Hematopoietic multipotent progenitor cell treated with erythropoietin and hydrocortisone succinate and interleukin-3 and kit ligand, for 8 days (in vitro differentiated cells): ENCODE measurements at regions not wholly inside any gene's neighbourhood (a gene's known extent, or its start where the extent isn't known, plus 50 kb on each side); places are given as distances from the start of the nearest gene placed in this dataset.
"Not testable (repeated sequence)": the region's sequence is repeated elsewhere in the genome, so short reads cannot be mapped to it uniquely, and the experiment has no call there.

ENCODE experiments used
- DNase-seq: peaks from one replicate; pipeline ENCODE4 v3.0.0-alpha.2; 2015

DNA sequence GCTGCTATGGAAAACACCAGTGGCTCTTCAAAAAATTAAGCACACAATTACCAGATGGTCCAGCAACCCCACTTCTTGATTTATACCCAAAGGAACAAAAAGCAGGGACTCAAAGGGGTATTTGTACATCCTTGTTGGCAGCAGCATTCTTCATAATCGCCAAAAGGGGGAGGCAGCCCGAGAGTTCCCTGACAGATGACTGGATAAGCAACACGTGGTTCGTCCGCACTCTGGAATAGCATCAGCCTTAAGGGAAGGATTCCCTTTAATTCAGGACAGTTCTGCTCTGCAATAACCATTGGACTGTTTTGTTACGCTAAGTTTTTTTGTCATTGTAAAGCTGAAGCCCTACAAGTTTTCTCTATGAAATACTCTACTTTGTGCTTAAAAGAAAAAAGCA lies 76.7 kb upstream of the TWIST2 start:
- no peak for DNase-seq

DNA sequence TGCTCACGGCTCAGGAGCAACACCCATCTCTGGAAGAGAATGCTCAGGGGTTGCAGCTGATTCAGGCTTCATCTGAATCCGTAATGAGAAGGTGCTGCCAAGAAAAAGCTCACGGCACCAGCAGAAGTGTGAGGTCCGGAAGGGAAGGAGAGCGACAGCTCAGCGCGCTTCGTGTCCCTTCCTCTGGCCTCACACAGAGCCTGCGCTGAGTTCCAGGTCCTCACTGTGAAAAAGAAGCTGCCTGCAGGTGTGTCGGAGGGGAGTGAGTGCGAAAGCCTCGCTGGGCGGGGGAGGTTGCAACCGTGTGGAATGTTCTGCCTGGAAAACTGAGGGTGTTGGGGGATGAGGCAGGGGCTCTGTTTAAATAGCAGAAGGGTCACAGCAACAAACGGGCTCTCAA lies 76.2 kb upstream of the TWIST2 start:
- no peak for DNase-seq

DNA sequence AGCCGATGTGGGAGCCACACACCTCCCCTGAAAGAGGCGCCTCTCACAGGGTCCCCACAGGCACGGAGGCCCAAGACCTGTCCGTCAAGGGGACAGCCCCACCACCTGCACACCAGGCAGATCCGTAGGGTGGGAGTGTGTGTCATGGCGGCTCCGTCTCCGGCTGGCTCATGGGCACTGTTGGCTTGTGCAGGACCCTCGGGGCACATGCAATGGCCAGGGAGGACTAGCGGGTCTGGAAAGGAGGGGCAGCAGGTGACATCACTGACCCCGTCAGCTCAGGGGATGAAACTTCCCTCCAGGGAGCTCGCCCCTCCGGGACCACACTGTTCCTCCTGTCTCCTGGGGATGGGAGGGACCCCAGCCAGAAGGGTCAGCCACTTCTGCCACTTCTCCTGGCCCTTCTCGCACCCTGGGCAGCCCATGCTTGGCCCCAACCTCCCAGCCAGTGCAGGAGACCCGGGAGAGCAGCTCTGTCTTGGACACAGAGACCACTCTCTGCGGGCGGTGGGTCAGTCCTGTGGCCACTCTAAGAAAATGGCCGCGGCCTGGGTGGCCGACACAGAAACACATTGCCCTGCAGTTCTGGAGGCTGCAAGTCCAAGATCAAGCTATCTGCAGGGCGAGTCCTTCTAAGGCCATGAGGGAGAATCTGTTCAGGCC lies 75.1 kb upstream of the TWIST2 start:
- no peak for DNase-seq

DNA sequence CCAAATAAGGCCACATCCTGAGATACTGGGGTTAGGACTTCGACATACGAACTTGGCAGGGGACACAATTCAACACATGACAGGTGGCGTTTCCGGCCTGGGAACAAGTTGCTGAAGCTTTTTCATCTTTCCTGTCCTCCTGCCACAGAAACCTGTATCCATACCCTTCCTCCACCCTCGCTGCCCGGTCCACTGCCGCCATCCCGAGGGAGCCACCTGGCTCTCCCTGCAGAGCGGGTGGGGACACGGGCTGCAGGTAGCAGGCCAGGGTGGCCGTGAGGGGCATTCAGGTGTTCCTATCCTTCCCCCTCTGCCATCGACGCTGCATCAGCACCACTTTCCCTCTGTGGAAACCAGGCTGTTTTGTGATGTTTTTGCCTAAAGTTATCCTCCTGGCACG lies 74.4 kb upstream of the TWIST2 start:
- no peak for DNase-seq

DNA sequence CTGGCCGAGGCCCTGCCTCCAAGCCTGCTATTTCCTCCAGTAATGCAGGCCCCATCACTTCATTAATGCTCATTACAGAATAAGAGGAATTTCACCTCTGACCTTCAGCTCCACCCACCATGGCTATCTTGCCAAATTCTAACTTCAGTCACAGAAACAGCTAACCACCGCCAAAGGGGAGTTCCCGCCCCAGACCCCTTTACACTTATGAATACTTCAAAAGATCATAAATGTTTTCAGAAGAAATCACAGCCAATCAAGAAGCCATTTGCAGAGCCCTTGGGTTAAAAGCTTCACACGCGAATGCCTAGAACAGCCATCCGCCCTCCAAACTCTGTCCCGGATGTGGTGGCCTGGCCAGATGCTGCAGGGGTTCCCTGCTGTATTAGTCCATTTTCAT lies 73.8 kb upstream of the TWIST2 start:
- no peak for DNase-seq

DNA sequence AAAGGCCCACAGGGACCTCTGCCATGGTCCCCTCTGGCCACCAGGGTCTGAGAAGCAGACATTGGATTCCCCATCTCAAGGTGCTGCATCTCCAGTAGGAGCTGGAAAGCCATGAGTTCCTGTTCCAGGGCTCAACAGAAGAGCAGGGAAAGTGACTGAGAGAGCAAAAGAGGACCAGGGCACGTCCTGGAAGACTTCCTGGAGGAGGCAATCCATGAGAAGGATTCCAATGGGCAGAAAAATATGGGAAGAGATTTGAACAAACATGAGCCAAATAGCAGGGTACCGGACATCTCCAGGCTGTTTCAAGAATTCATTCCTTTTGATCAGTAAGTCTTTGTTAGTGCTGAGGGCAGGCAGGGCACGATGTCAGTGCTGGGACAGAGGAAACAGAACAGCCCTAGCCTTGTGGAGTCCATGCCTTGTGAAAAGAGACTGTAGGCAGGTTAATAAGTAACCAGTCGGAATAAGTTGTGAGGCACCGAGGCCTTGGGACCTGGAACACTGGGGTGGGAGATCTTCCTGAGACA lies 72.8 kb upstream of the TWIST2 start:
- DNase-seq, result no peak

DNA sequence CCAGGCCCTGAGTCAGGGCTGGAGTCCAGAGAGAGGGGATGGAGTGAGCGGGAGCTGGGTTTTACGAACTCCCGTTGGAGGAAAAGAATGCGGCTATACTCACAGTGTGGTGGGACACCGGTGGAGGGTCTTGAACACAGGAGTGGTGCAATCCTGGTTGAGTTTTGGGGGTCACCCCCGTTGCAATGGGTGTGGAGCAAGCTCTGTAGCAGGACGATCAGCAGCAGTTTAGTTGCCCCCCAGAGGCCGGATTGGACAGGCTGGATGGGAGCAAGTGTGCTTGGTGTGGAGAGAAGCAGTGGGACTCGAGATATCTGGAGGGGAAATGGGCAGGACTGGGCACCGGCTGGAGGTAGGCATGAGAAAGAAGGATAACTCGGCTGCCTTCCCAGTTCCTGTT lies 72.3 kb upstream of the TWIST2 start:
- DNase-seq, result no peak

DNA sequence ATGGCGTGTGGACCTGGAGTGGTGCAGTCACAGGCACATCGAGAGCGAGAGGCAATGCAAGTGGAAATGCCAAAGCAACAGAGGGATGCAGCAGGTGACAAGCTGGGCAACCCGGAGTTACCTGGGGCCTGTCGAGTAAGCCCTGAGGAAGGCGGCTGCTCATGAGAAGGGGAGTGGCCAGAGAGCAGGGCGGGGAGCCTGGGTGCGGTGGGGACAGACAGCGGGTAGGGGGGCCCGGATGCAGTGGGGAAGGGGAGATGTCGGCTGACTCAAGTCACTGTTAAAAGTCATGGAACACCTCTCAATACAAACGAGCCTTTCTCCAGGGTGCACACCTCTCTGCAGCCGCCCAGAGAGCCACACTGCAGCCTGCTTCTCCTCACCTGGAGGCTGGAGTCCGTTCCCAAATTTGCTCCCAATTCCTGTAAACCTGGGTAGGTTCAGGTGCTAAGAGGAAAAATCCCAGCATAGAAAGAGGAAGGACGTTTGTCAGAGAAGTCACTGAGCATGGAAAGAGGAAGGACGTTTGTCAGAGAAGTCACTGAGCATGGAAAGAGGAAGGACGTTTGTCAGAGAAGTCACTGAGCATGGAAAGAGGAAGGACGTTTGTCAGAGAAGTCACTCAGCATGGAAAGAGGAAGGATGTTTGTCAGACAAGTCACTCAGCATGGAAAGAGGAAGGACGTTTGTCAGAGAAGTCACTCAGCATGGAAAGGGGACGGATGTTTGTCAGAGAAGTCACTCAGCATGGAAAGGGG lies 71.7 kb upstream of the TWIST2 start:
- no peak for DNase-seq

DNA sequence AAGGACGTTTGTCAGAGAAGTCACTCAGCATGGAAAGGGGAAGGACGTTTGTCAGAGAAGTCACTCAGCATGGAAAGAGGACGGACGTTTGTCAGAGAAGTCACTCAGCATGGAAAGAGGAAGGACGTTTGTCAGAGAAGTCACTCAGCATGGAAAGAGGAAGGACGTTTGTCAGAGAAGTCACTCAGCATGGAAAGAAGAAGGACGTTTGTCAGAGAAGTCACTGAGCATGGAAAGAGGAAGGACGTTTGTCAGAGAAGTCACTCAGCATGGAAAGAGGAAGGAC lies 71.2 kb upstream of the TWIST2 start:
- DNase-seq, result not testable (repeated sequence)

DNA sequence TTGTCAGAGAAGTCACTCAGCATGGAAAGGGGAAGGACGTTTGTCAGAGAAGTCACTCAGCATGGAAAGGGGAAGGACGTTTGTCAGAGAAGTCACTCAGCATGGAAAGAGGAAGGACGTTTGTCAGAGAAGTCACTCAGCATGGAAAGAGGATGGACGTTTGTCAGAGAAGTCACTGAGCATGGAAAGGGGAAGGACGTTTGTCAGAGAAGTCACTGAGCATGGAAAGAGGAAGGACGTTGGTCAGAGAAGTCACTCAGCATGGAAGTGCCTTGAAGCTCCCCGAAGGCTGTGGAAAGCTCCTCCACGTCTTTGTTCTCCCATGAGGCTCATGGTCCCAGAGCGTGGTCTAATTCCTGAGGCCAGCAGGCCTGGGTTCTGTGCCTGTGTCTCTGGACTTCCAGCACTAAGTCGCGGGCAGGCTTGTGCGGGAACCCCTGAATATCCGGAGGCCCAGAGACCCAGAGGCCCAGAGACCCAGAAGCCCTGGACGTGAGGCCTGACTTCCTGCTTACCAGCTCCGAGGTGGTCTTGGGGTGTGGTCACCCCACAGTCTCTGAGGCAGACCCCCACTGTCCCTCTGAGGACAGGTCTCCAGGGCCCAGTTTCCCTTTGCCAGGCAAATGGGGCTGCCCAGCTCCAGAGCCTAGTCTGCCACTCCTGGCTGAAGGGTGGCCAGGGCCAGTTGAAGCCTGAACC lies 70.4 kb upstream of the TWIST2 start:
- no peak for DNase-seq

DNA sequence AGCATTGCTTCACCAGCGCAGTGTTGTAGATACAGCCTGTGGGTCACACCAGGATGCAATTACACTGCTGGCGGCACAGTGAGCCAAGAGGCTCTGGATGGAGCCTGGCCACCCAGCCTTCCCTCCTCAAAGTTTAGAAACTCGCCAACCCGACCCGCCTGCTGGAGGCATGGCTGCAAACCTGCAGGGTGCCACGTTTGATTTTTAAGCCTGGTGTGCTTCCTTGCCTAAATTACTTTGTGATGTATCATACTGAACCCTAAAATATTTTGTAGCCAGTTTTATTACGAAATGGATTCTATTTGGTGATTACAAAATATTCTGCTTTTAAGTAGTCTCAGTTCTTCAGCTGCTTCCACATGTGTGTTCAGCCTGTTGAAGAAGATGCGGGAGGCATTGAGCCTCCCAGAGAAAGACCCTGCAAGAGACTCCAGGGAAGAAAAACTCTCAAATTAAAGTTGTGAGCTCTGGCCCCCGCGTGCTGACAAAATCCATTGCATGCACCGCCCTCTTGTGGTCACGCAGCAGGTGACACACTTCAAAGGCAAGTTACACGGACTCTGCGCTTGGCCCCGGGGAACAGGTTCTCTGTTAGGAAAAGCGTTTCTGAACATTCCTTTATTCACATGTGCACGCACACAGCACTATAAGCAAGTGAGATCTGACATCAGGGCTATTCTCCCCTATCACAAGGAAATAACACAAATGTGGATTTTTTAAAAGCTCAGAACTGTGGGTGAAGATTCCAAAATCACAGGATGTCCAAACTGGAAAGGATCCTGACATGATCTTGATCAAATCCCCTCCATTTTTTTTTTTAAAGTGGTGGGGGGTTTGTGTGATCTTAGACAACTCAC lies 63.0 kb upstream of the TWIST2 start:
- DNase-seq, result peak; percentile 51

DNA sequence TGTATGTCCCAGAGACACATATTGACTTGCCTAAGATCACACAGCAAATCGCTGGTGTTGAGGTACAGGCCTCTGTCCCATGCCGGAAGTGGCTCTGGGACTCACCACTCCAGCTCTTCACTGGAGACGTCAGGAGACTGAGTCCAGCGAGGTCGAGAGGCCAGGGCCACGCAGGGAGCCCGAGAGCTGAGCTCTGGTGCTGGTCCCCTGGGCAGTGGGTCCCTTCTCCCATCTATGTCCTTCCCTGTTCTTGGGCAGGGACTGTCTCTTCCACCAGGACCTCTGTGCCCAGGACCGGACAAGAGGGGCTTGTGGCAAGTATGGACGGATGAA lies 62.4 kb upstream of the TWIST2 start:
- no peak for DNase-seq

DNA sequence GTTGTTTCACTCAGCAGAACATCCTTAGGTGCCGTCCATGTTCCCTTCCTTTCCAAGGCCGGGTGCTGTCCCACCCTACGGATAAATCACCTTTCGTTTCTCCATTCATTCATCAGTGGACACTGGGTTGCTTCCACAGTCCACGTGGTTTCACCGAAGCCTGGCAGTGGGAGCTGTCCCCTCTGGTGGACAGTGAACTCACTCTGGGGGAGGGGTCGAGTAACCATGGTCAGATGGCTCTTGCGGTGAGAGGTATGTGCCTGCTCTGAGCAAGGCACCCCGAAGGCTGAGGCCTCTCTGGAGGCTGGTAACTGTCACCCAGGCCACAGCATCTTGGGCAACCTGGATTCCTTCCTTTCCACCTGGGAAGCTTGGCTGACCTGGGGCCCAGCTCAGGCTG lies 61.5 kb upstream of the TWIST2 start:
- DNase-seq, result no peak

DNA sequence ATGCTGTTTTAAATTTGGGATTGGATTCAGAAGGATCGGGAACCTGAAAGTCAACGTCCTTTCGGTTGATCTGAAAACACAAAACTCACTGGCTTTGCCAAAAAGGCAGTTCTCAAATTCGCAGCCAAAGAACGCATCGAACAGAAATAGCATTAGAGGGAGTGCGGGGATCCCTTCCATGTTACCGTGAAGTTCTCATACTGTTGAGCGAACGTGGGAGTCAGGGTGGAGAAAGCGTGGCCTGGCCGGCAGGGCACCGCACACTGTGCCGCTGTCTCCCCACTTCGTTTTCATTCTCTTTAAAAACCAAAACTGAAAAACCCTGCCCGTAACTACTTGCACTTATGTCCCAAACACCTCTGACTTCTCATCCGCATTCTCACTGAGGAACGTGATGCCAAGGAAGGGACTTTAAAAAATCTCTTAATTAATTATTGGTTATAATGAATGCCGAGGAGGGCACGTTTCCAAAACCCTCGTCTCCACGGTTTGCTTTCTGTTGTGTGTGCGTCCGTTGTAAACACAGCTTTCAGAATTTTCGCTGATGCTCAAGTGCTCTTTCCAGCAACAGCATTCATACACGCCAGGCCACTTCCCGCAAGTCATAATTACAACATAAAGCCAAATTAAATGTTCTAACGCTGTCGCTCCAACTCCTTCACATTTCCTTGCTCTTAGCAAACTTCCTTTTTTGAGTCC lies 60.9 kb upstream of the TWIST2 start:
- no peak for DNase-seq

DNA sequence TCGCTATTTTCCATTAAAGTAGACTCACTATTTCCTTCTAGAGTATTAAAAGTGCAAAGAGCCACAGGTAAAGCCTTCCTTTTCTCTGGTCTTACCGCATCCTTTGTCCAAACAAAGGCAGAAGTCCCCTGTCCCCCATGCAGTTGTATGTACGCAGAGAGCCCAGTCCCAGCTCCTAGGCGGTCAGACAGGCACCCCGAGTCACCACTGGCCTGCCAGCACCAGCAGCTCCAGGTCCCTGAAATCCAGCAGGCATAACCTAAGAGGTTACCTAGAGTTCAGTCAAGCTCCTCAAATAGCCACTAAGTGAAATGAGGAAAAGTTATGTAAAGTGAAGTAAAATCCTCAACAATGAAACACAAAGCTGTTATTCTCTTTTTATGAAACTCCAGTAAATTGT lies 60.4 kb upstream of the TWIST2 start:
- DNase-seq, result no peak

DNA sequence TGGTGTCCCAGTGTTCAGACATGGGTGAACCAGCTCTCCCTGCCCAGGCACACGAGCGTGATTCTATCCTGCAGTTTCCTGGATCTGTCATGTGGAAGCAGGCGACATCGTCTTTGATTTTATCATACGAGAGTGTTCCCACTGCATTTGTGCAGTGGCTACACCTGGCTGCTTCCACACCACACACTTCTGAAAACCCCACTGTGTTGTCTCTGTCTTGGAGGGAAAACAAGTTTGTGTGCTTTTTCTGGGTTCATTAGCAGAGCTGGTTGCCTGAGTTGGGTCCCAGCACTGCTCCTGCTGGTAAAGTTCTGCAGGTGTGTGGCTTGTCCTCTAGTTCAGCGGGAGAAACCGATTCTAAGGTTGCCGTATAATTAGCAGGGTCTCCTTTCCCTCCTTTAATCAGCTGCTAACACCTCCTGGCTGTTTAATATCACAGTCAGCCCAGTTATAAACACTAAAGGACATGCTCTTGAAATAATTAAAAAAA lies 58.5 kb upstream of the TWIST2 start:
- DNase-seq, result no peak

DNA sequence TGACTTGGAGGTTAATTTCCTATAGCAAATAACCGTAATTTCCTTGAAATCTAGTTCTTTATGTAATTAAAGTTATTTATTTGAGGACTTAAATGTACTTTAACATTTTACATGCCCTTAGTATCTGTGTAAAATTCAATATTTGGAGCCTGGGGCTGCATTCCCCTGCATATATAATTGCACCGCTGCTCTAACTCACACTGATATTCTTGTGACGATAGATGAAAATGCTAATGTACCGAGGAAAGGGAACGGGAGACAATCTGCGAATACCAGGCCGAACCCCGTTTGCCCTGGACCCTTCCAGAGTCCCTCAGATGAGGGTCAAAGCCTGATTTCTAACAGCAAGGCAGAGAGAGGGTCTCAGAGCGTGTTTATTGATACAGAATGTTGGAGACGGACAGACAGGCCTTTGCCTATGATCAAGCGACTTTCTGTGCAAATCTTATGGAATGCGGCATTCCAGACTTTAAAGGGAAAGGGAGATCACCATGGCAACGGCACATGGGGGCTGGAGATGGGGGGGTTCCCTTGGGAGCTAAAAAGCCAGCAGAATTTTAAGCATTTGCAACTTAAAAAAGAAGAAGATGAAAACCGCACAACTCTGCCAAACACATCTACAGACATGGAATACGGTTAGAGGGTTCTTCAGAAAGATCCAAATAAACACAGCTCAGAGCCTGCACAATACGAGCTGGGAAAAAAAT lies 57.6 kb upstream of the TWIST2 start:
- DNase-seq, result no peak

DNA sequence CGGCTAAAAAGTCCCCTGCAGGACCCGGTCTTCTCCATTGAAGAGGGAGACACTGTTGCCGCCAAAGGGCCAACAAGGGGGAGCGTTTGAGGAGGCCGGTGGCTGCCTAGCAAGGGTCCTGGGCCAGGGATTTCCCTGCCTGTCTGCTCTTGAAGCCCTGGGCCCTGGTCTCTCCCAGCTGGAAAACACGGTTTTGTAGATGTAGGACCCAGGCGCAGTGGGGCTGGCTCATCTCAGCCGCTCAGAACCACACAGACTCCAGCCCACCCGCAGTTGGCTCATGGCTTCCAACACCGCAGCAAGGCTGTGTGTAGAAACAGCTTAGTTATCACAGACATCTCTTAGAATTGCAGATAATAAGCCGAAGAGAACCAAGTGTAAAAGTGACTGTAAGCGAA lies 57.1 kb upstream of the TWIST2 start:
- no peak for DNase-seq

DNA sequence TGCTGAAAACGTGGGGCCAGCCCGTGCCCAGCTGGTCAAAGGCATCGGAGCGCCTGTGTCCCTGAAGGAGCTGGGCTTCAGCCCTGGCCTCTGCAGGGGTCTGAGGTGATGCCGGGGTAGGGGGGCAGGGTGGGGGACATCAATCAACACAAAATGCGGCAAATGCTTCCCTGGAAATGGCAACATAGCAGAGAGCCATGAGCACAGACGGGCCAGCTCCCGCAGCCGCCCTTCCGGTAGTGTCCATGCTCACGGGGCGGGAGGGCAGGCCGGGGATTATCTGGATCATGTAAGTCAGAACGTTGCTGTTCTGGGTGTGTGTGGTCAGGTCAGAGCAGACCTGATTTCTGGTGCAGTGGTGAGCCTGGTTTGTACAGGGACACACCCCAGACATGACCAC lies 56.5 kb upstream of the TWIST2 start:
- DNase-seq, result no peak

DNA sequence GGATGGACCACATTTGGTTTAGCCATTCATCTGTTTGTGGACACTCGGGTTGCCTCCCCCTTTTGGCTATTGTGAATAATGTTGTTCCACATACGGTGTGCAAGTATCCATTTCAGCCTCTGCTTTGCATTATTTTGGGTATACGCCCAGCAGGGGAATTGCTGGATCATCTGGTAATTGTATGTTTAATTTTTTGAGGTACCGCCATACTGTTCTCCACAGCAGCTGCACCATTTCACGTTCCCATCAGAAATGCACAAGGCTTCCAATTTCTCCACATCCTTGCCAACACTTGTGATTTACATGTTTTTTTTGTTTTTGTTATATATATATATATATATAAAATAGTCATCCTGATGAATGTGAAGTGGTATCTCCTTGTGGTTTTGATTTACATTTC lies 54.6 kb upstream of the TWIST2 start:
- DNase-seq, result no peak

DNA sequence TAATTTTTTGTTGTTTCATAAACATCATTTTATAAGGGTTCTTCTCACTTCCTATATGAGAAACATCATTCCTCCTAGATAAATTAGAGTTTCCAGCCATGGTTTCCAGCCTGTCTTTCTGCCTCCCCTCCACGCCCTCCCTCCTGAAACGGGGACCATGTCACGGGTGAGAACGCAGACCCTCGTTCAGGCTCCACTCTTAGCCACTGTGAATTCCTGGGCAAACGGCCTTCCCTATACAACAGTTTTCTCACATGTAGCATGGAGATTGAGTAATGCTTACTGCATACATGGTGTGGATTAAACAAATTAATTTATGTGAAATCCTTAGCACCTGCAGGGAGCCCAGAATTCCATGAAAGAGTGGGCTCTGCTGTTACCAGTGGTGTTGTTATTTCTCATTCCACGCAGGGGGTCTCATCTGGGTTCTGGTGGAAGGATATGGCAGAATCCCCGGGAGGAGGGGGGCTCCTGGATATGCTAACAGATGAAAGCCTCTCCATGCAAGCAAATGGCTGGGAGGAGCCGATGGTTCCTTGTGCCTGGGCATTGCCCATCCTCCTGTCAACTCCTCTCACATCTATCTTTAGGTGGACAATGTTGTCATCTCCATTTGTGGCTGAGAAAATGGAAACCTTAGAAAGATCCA lies 54.0 kb upstream of the TWIST2 start:
- no peak for DNase-seq
